ENCODE measurements at regions not wholly inside any gene's neighbourhood (a gene's known extent, or its start where the extent isn't known, plus 50 kb on each side); places are given as distances from the start of the nearest gene placed in this dataset.

- TF ChIP-seq POLR2A (IDR thresholded peaks at IDR 0.05) = no peak
- no peak for TF ChIP-seq CTCF (IDR thresholded peaks at IDR 0.05)
- Histone ChIP-seq H3K36me3 (no peaks in the 10 kb centered on the region), H3K27ac (peak overlapping the region in 2 of 3 donors; percentile 37 to 70), H3K4me1 (peaks cover 24 to 26% of the 10 kb centered on the region in 2 donors), H3K4me3 (replicated peaks in 1 of 3) (no peak overlapping the region), H3K9me3 (no peaks in the 10 kb centered on the region), H3K27me3 (no peaks in the 10 kb centered on the region)
- 32 to 50% methylated on average over 6 of the region's 6 CpGs for WGBS, 2 donors
- intact Hi-C loops (cut with DNase I) = no loop called here
- peak; percentile 44 to 50 for DNase-seq
Measured at GRCh38 chr2:136363470-136363869, 245.5 kb upstream of the CXCR4 start.

- Histone ChIP-seq H3K36me3 (no peaks in the 10 kb centered on the region), H3K4me1 (peaks cover 24 to 26% of the 10 kb centered on the region in 2 donors), H3K27me3 (no peaks in the 10 kb centered on the region), H3K9me3 (no peaks in the 10 kb centered on the region), H3K27ac (peak overlapping the region in 2 of 3 donors; percentile 37 to 70), H3K4me3 (replicated peaks in 1 of 3) (no peak overlapping the region)
- DNase-seq = no peak
- intact Hi-C loops (cut with DNase I) = no loop called here
- 77 to 83% methylated on average over 9 of the region's 9 CpGs for WGBS, 2 donors
- no peak for TF ChIP-seq POLR2A (IDR thresholded peaks at IDR 0.05)
- TF ChIP-seq CTCF (IDR thresholded peaks at IDR 0.05) = no peak
Measured at GRCh38 chr2:136362676-136363390, 244.9 kb upstream of the CXCR4 start.

GRCh38 chr2:136361521-136361920 lies 243.6 kb upstream of the CXCR4 start:
- TF ChIP-seq POLR2A (IDR thresholded peaks at IDR 0.05) (no peak), CTCF (IDR thresholded peaks at IDR 0.05) (no peak)
- 91 to 100% methylated on average over 3 of the region's 3 CpGs for WGBS, 2 donors
- Histone ChIP-seq H3K9me3 (no peaks in the 10 kb centered on the region), H3K27me3 (no peaks in the 10 kb centered on the region), H3K36me3 (no peaks in the 10 kb centered on the region), H3K4me3 (replicated peaks in 1 of 3) (no peak overlapping the region), H3K27ac (no peak overlapping the region), H3K4me1 (peaks cover 28 to 34% of the 10 kb centered on the region in 2 donors)
- DNase-seq = no peak
- intact Hi-C loops (cut with DNase I) = no loop called here

GRCh38 chr2:136360790-136361189 lies 242.8 kb upstream of the CXCR4 start:
- 91 to 92% methylated on average over 6 of the region's 6 CpGs for WGBS, 2 donors
- intact Hi-C loops (cut with DNase I) = no loop called here
- TF ChIP-seq CTCF (IDR thresholded peaks at IDR 0.05) (no peak), POLR2A (IDR thresholded peaks at IDR 0.05) (no peak)
- Histone ChIP-seq H3K27ac (no peak overlapping the region), H3K4me3 (replicated peaks in 1 of 3) (no peak overlapping the region), H3K27me3 (no peaks in the 10 kb centered on the region), H3K9me3 (no peaks in the 10 kb centered on the region), H3K36me3 (no peaks in the 10 kb centered on the region), H3K4me1 (peaks cover 33 to 39% of the 10 kb centered on the region in 2 donors)
- DNase-seq = no peak

GRCh38 chr2:136359121-136359965 lies 241.4 kb upstream of the CXCR4 start:
- H3K9me3 ChIP-seq = no peaks in the 10 kb centered on the region
- intact Hi-C loops (cut with DNase I) = no loop called here
- no peak overlapping the region for H3K4me3 ChIP-seq (replicated peaks in 1 of 3)
- H3K36me3 ChIP-seq = no peaks in the 10 kb centered on the region
- peaks cover 33 to 37% of the 10 kb centered on the region in 2 donors for H3K4me1 ChIP-seq
- no peak for DNase-seq
- 94 to 96% methylated on average over 5 of the region's 5 CpGs for WGBS, 2 donors
- no peak overlapping the region for H3K27ac ChIP-seq
- H3K27me3 ChIP-seq = no peaks in the 10 kb centered on the region
- no peak for TF ChIP-seq CTCF (IDR thresholded peaks at IDR 0.05)
- no peak for TF ChIP-seq POLR2A (IDR thresholded peaks at IDR 0.05)

Data from thyroid gland (tissue), 4 donors.